GM10248 (cell line): ENCODE measurements at regions not wholly inside any gene's neighbourhood (a gene's known extent, or its start where the extent isn't known, plus 50 kb on each side); places are given as distances from the start of the nearest gene placed in this dataset.

Experiments
- CTCF ChIA-PET: fragments of 300-600 bp; sonication (Branson Sonifier 250); formaldehyde crosslinking; extraction: SDS; loops from one replicate; lab custom pipeline; 2021; ENCODE audit warnings: antibody characterized with exemption; lab: Yijun Ruan, JAX
- POLR2A ChIA-PET: fragments of 350-650 bp; sonication (Branson Sonifier 250); formaldehyde crosslinking; extraction: SDS; loops from one replicate; lab custom pipeline; 2020; ENCODE audit warnings: antibody characterized with exemption; lab: Yijun Ruan, JAX
- DNase-seq: peaks from one replicate; pipeline ENCODE4 v3.0.0; 2012; ENCODE audit errors: extremely low spot score
- CTCF ChIP-seq: IDR thresholded peaks from 2 replicates; pipeline ENCODE4 v1.5.1; 2012; ENCODE audit warnings: mild to moderate bottlenecking, low read depth; ENCODE audit errors: extremely low read depth, missing control alignments, control extremely low read depth

- no peak for DNase-seq
- TF ChIP-seq CTCF, result no peak
- CTCF ChIA-PET, result no interaction called here
- POLR2A ChIA-PET, result no interaction called here
Observed at GRCh38 chr7:16357921-16358320, 63.4 kb downstream of the CRPPA start.

DNA sequence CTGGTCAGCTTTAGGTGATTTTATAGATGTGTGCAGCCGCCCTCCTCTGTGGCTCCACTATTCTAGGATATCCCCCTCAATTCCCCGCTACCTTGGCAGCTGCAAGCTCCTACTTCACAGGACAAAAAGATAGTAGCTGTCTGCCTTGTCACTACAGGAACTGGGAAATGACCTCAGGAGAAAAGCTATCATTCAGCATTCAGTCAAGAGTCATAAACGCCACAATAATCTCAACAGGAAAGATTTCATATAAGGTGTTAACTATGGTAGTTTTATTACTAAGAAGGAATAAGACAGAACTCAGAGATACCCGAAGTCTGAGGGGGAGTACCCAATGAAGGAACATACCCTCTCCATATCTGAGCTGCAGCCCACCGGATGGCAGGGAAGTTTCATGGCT, 63.9 kb downstream of the CRPPA start:
- no peak for DNase-seq
- ChIA-PET CTCF (interaction anchor here (1.1 kb wide), 1 partner anchor 9 kb away, joined by 3 read pairs; no protein-coding TSS in a partner anchor), POLR2A (no interaction called here)
- TF ChIP-seq CTCF, result no peak

DNA sequence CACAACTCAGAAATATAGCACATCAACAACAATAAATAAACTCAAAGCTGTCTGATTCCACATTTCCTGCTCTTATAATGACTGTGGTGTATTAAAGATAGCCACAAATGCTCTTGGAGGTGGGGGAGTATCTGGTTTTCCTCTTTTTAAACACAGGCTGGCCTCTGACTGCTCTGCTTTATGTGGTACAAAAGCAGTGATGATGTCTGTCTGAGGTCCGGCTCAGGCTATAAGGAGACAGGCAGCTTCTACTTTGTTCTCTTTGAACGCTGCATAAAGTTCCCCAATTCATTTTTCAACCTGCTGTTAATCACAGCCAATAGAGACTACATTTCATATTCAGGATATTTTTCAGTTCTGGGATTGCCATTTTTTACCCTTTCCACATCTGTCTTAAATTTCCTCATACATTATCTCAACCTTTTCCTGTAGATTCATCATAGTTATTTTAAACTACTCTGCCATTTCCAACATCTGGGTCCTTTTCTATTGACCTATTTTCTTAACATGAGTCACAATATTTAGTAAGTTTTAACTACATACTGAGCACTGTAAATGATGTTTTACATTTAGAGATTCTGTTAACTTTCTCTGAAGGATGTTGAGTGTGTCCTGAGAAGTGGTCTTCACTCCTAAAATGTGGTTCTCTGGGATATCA, 64.9 kb downstream of the CRPPA start:
- CTCF ChIA-PET, result interaction anchor here (1.1 kb wide), 1 partner anchor 10 kb away, joined by 3 read pairs; no protein-coding TSS in a partner anchor

GRCh38 chr7:16354573-16354972, 66.8 kb downstream of the CRPPA start:
- CTCF ChIA-PET, result no interaction called here
- no peak for TF ChIP-seq CTCF
- DNase-seq, result no peak
- POLR2A ChIA-PET, result no interaction called here

More for the DNA sequence above, 64.9 kb downstream of the CRPPA start:
- no peak for DNase-seq
- no peak for TF ChIP-seq CTCF
- POLR2A ChIA-PET, result no interaction called here

GRCh38 chr7:16353226-16353625, 68.1 kb downstream of the CRPPA start:
- ChIA-PET POLR2A (no interaction called here), CTCF (no interaction called here)
- DNase-seq, result no peak
- TF ChIP-seq CTCF, result no peak

DNA sequence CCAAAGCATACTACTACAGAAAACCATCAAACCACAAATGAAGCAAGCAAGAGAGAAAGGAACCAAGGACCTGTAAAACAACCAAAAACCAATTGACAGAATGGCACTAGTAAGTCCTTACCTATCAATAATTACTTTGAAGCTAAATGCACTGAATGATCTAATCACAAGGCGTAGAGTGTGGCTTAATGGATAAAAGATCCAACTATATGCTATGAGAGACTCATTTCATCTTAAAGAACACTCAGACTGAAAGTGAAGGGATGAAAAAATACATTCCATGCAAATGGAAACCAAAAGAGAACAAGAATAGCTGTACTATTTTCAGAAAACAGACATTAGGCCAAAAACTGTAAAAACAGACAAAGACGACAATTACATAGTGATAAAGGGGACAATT, 70.7 kb downstream of the CRPPA start:
- ChIA-PET POLR2A (no interaction called here), CTCF (interaction anchor here (0.9 kb wide), 1 partner anchor 30 kb away, joined by 3 read pairs; no protein-coding TSS in a partner anchor)
- TF ChIP-seq CTCF, result no peak
- no peak for DNase-seq
